Stimulated activated naive CD8-positive, alpha-beta T cell treated with anti-CD3 and anti-CD28 coated beads, Interleukin-15, amount 100 ng/mL, for 72 hours (primary cell): ENCODE measurements at regions not wholly inside any gene's neighbourhood (a gene's known extent, or its start where the extent isn't known, plus 50 kb on each side); places are given as distances from the start of the nearest gene placed in this dataset.
"Not testable (repeated sequence)": the region's sequence is repeated elsewhere in the genome, so short reads cannot be mapped to it uniquely, and the experiment has no call there.

Experiments used
- ATAC-seq: fragments of 150-1000 bp; cut with Tn5 transposase; 2 replicates; pipeline ENCODE4 v1.10.0; 2021; ENCODE audit warnings: mild to moderate bottlenecking, moderate library complexity
- DNase-seq, 2 donors: peaks; one replicate each; pipeline ENCODE4 v3.0.0; 2021 to 2022
- H3K27ac Mint-ChIP-seq, 2 donors: one replicate each; pipeline ENCODE4 v1.8.0; 2022; ENCODE audit warnings: mild to moderate bottlenecking in 2 of 2, mixed read lengths in 2 of 2, moderate library complexity in 2 of 2
- H3K27me3 Mint-ChIP-seq: one replicate; pipeline ENCODE4 v1.8.0; 2022; ENCODE audit warnings: mixed read lengths
- H3K4me1 Mint-ChIP-seq: one replicate; pipeline ENCODE4 v1.8.0; 2022; ENCODE audit warnings: mild to moderate bottlenecking, mixed read lengths
- H3K4me3 Mint-ChIP-seq, 2 donors: one replicate each; pipeline ENCODE4 v1.8.0; 2022; ENCODE audit warnings: mild to moderate bottlenecking in 2 of 2, mixed read lengths in 2 of 2, moderate library complexity in 1 of 2
- H3K9me3 Mint-ChIP-seq, 2 donors: one replicate each; pipeline ENCODE4 v1.8.0; 2022; ENCODE audit warnings: mixed read lengths in 2 of 2

- H3K27ac Mint-ChIP-seq, result no peak overlapping the region
- no peaks in the 10 kb centered on the region for H3K27me3 Mint-ChIP-seq
- no peak for ATAC-seq
- DNase-seq, result no peak
- H3K4me1 Mint-ChIP-seq, result no peaks in the 10 kb centered on the region
- H3K9me3 Mint-ChIP-seq, result peaks cover 6 to 18% of the 10 kb centered on the region in 2 donors
- H3K4me3 Mint-ChIP-seq, result no peak overlapping the region
Measured at GRCh38 chr4:66164869-66165268, 494.6 kb upstream of the EPHA5 start.

DNA sequence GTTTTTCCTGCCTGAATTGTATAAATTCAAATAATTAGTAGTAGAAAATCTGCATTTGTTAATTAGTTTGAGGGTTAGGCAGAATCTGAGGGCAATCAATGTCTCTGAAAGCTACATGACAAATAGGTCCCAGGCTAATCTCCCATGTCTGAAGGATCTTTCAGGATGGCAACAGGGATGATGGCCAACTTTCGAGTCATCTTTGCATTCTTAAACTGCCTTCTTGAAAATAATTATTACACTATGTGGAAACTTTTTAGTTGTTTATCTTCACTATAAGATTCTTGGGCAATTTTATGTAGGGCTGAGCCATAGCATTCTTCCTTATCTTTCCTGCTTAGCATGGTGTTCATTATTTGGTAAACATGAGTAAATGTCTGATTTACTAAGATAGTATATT, 490.3 kb upstream of the EPHA5 start:
- Mint-ChIP-seq H3K27ac (no peak overlapping the region), H3K4me3 (no peak overlapping the region), H3K27me3 (no peaks in the 10 kb centered on the region), H3K9me3 (peaks cover 14 to 33% of the 10 kb centered on the region in 2 donors), H3K4me1 (no peaks in the 10 kb centered on the region)
- ATAC-seq, result no peak
- no peak for DNase-seq

DNA sequence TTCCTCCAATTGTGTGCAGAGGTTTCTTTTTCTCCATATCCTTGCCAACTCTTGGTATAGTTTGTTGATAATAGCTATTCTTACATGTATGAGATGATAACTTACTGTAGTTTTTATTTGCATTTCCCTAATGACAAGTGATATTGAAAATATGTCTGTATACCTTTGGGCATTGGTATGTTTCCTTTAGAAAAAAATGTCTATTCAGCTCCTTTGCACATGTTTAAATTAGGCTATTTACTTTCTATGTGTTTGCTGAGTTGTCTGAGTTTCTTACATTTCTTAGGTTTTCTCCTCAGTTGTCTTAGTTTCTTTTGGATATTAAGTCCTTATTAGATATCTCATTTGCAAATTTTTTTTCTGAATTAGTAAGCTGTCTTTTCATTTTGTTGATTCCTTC, 487.3 kb upstream of the EPHA5 start:
- Mint-ChIP-seq H3K4me1 (no peaks in the 10 kb centered on the region), H3K27ac (no peak overlapping the region)
- no peak for DNase-seq

DNA sequence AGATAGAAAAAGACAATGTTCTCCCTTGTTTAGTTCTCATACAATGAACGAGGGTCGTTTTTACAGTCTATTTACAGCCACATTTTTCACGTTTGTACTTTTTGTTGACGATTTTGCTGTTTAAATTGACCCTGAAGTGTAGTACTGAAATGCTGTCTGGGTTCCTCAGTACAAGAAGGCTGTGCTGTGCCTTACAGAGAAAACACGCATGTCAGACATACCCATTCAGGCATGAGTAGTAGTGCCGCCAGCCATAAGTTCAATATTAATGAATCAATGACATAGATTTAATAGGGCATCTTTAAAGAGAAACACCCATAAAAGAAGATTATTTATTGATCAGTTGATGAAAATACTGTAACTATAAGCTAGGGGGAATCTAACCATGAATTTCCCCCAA, 459.8 kb upstream of the EPHA5 start:
- no peaks in the 10 kb centered on the region for H3K9me3 Mint-ChIP-seq
- H3K4me1 Mint-ChIP-seq, result no peaks in the 10 kb centered on the region
- H3K4me3 Mint-ChIP-seq, result no peak overlapping the region
- H3K27ac Mint-ChIP-seq, result no peak overlapping the region
- H3K27me3 Mint-ChIP-seq, result no peaks in the 10 kb centered on the region
- DNase-seq (no peak), ATAC-seq (no peak)

More for the DNA sequence above, 487.3 kb upstream of the EPHA5 start:
- no peak for ATAC-seq
- peaks cover 14 to 27% of the 10 kb centered on the region in 2 donors for H3K9me3 Mint-ChIP-seq
- no peaks in the 10 kb centered on the region for H3K27me3 Mint-ChIP-seq
- no peak overlapping the region for H3K4me3 Mint-ChIP-seq

- no peaks in the 10 kb centered on the region for H3K4me1 Mint-ChIP-seq
- H3K27ac Mint-ChIP-seq, result no peak overlapping the region
- ATAC-seq (no peak), DNase-seq (no peak)
- H3K27me3 Mint-ChIP-seq, result no peaks in the 10 kb centered on the region
- H3K4me3 Mint-ChIP-seq, result no peak overlapping the region
- peaks cover 9 to 15% of the 10 kb centered on the region in 2 donors for H3K9me3 Mint-ChIP-seq
Measured at GRCh38 chr4:66123831-66124413, 453.6 kb upstream of the EPHA5 start.

DNA sequence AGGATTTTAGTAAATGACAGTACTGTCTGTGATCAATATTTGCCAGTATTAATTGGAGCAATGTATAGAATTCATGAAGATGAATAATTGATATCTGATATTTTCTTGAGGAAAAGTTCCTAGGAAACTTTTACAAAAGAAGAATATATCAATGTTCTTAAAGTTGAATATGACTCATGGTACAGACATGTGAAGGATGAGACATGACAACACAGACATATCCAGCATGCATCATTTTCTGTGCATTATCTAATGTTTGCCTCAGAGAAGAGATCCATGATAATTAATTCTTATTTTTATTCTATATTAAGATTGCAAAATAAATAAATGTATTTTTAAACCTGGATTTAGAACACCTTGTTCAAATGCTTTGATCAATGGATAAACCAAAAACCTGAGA, 452.9 kb upstream of the EPHA5 start:
- Mint-ChIP-seq H3K4me3 (no peak overlapping the region), H3K27me3 (no peaks in the 10 kb centered on the region), H3K27ac (no peak overlapping the region), H3K9me3 (peaks cover 9 to 15% of the 10 kb centered on the region in 2 donors), H3K4me1 (no peaks in the 10 kb centered on the region)
- ATAC-seq, result no peak
- no peak for DNase-seq

DNA sequence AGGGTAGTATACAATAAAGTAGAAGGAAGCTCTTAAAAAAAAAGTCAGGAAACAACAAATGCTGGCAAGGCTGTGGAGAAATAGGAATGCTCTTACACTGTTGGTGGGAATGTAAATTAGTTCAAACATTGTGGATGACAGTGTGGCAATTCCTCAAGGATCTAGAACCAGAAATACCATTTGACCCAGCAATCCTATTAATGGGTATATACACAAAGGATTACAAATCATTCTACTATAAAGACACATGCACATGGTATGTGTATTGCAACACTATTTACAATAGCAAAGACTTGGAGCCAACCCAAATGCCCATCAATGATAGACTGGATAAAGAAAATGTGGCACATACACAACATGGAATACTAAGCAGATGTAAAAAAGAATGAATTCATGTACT, 444.9 kb upstream of the EPHA5 start:
- not testable (repeated sequence) for H3K27ac Mint-ChIP-seq, ATAC-seq, H3K4me1 Mint-ChIP-seq, H3K4me3 Mint-ChIP-seq, DNase-seq, H3K27me3 Mint-ChIP-seq
- H3K9me3 Mint-ChIP-seq, result peaks cover 4 to 33% of the 10 kb centered on the region in 2 donors

DNA sequence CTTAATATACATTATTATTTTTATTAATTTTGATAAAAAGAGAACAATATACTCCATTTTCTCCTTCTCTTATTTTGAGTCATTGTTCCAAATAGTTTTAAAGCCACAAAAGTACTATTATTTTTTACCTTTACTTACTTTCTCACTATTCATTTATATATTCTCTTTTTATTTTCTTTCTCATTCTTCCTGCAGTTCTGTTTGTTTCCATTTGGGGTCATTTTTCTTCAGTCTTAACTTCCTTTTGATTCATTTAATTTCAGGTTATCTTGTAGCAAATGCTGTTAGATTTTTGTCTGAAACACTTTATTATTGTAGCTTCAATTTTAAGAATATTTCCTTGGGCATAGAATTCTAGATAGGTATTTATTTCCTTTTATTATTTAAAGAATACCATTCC, 438.6 kb upstream of the EPHA5 start:
- Mint-ChIP-seq H3K4me3 (no peak overlapping the region), H3K9me3 (peaks cover 6 to 20% of the 10 kb centered on the region in 2 donors), H3K27me3 (no peaks in the 10 kb centered on the region), H3K27ac (no peak overlapping the region), H3K4me1 (no peaks in the 10 kb centered on the region)
- DNase-seq (no peak), ATAC-seq (no peak)

GRCh38 chr4:66097218-66097617, 426.9 kb upstream of the EPHA5 start:
- no peak overlapping the region for H3K4me3 Mint-ChIP-seq

DNA sequence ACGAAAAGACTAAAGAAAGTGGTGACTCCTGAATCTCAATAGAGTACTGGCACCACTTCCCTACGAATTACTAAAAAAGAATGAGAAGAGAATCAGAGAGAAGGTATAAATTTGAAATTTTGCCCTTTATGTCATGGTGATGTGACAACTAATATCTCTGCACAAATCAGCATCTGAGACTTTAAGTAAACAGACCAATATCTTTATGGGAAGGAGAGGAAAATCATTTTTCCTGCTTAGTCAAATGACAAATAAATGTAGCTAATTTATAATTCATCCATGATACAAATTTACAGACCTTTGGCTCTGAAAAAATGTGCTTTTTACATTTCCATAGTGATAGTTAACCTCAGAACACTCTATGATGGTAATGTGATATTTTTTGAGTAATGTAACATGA, 424.8 kb upstream of the EPHA5 start:
- Mint-ChIP-seq H3K4me1 (no peaks in the 10 kb centered on the region), H3K9me3 (peaks cover 5 to 10% of the 10 kb centered on the region in 2 donors), H3K4me3 (no peak overlapping the region), H3K27ac (no peak overlapping the region), H3K27me3 (no peaks in the 10 kb centered on the region)
- ATAC-seq (no peak), DNase-seq (no peak)

More at GRCh38 chr4:66097218-66097617, 426.9 kb upstream of the EPHA5 start:
- H3K9me3 Mint-ChIP-seq, result peaks cover 11 to 17% of the 10 kb centered on the region in 2 donors
- no peak overlapping the region for H3K27ac Mint-ChIP-seq
- no peaks in the 10 kb centered on the region for H3K4me1 Mint-ChIP-seq
- no peaks in the 10 kb centered on the region for H3K27me3 Mint-ChIP-seq
- DNase-seq (no peak), ATAC-seq (no peak)

- H3K9me3 Mint-ChIP-seq, result peaks cover 5 to 10% of the 10 kb centered on the region in 2 donors
- no peaks in the 10 kb centered on the region for H3K27me3 Mint-ChIP-seq
- no peaks in the 10 kb centered on the region for H3K4me1 Mint-ChIP-seq
- no peak for DNase-seq
- no peak for ATAC-seq
- H3K27ac Mint-ChIP-seq, result no peak overlapping the region
- no peak overlapping the region for H3K4me3 Mint-ChIP-seq
Measured at GRCh38 chr4:66094070-66094469, 423.8 kb upstream of the EPHA5 start.

- H3K27ac Mint-ChIP-seq, result no peak overlapping the region
- DNase-seq, result no peak
- ATAC-seq, result no peak
- H3K27me3 Mint-ChIP-seq, result no peaks in the 10 kb centered on the region
- H3K4me3 Mint-ChIP-seq, result no peak overlapping the region
- H3K4me1 Mint-ChIP-seq, result no peaks in the 10 kb centered on the region
- H3K9me3 Mint-ChIP-seq, result peaks cover 0 to 17% of the 10 kb centered on the region in 2 donors
Measured at GRCh38 chr4:66091786-66092185, 421.5 kb upstream of the EPHA5 start.

DNA sequence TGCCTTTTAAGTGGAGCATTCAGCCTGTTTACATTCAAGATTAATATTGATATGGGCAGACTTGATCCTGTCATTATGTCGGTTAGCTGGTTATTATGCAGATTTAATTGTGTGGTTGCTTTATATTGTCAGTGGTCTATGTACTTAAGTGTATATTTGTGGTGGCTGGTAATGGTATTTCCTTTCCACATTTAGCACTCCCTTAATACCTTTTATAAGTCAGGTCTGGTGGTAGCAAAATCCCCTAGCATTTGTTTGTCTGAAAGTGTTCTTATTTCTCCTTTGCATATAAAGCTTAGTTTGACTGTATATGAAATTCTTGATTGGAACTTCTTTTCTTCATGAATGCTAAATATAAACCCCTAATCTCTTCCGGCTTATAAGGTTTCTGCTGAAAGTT, 403.7 kb upstream of the EPHA5 start:
- DNase-seq (no peak), ATAC-seq (no peak)
- H3K27ac Mint-ChIP-seq, result no peak overlapping the region
- no peaks in the 10 kb centered on the region for H3K27me3 Mint-ChIP-seq
- peaks cover 6 to 8% of the 10 kb centered on the region in 2 donors for H3K9me3 Mint-ChIP-seq
- H3K4me1 Mint-ChIP-seq, result no peaks in the 10 kb centered on the region
- no peak overlapping the region for H3K4me3 Mint-ChIP-seq

GRCh38 chr4:66071911-66072310, 401.6 kb upstream of the EPHA5 start:
- ATAC-seq (no peak), DNase-seq (no peak)
- Mint-ChIP-seq H3K9me3 (peaks cover 6 to 8% of the 10 kb centered on the region in 2 donors), H3K27ac (no peak overlapping the region), H3K4me3 (no peak overlapping the region), H3K27me3 (no peaks in the 10 kb centered on the region), H3K4me1 (no peaks in the 10 kb centered on the region)

- DNase-seq, result no peak
Measured at GRCh38 chr4:66062921-66063320, 392.6 kb upstream of the EPHA5 start.

GRCh38 chr4:66062044-66062443, 391.8 kb upstream of the EPHA5 start:
- ATAC-seq (no peak), DNase-seq (no peak)
- H3K9me3 Mint-ChIP-seq, result peaks cover 4 to 10% of the 10 kb centered on the region in 2 donors
- no peaks in the 10 kb centered on the region for H3K4me1 Mint-ChIP-seq
- H3K27ac Mint-ChIP-seq, result no peak overlapping the region
- H3K4me3 Mint-ChIP-seq, result no peak overlapping the region
- H3K27me3 Mint-ChIP-seq, result no peaks in the 10 kb centered on the region

More at GRCh38 chr4:66062921-66063320, 392.6 kb upstream of the EPHA5 start:
- Mint-ChIP-seq H3K27me3 (no peaks in the 10 kb centered on the region), H3K4me3 (no peak overlapping the region), H3K9me3 (peaks cover 2 to 4% of the 10 kb centered on the region in 2 donors), H3K27ac (no peak overlapping the region), H3K4me1 (no peaks in the 10 kb centered on the region)
- no peak for ATAC-seq

- ATAC-seq (no peak), DNase-seq (no peak)
- peaks cover 13 to 17% of the 10 kb centered on the region in 2 donors for H3K9me3 Mint-ChIP-seq
- H3K4me1 Mint-ChIP-seq, result no peaks in the 10 kb centered on the region
- no peak overlapping the region for H3K27ac Mint-ChIP-seq
- H3K27me3 Mint-ChIP-seq, result no peaks in the 10 kb centered on the region
- no peak overlapping the region for H3K4me3 Mint-ChIP-seq
Measured at GRCh38 chr4:66059556-66059955, 389.3 kb upstream of the EPHA5 start.
